A549 (cell line): ENCODE measurements at regions not wholly inside any gene's neighbourhood (a gene's known extent, or its start where the extent isn't known, plus 50 kb on each side); places are given as distances from the start of the nearest gene placed in this dataset.

Source experiments
- CEBPB ChIP-seq, 2 experiments: fragments of >200 bp in 1 of 2; sonication (Bioruptor Twin) in 1 of 2; formaldehyde crosslinking in 1 of 2; IDR thresholded peaks; 2 replicates each; pipeline ENCODE4 v1.6.1; 2012 to 2016
- CTCF ChIP-seq: fragments of >200 bp; sonication (Bioruptor Twin); formaldehyde crosslinking; IDR thresholded peaks from 3 replicates; pipeline ENCODE4 v1.5.1; 2016
- ELK1 ChIP-seq: fragments of 150-350 bp; IDR thresholded peaks from 2 replicates; pipeline ENCODE4 v1.6.1; 2014; ENCODE audit warnings: low read depth, mild to moderate bottlenecking, low read length
- HES2 ChIP-seq: fragments of >200 bp; sonication (Bioruptor Twin); formaldehyde crosslinking; IDR thresholded peaks from 2 replicates; pipeline ENCODE4 v1.6.1; 2016
- POLR2A ChIP-seq: IDR thresholded peaks from 2 replicates; pipeline ENCODE4 v1.6.1; 2012; ENCODE audit warnings: mild to moderate bottlenecking, low read length
- RAD21 ChIP-seq, 2 experiments: fragments of >200 bp in 1 of 2; sonication (Bioruptor Twin) in 1 of 2; formaldehyde crosslinking in 1 of 2; IDR thresholded peaks in 1 of 2; conservative IDR thresholded peaks in 1 of 2; 2 replicates in 1 of 2; 3 replicates in 1 of 2; pipeline ENCODE4 v1.6.1; 2012 to 2018; ENCODE audit warnings: inconsistent platforms in 1 of 2
- REST ChIP-seq: fragments of 200-600 bp; sonication (generic); IDR thresholded peaks from 2 replicates; pipeline ENCODE4 v1.6.1; 2016; ENCODE audit warnings: antibody characterized with exemption, mild to moderate bottlenecking, moderate library complexity
- SMC3 ChIP-seq: fragments of >200 bp; sonication (Bioruptor Twin); formaldehyde crosslinking; IDR thresholded peaks from 3 replicates; pipeline ENCODE4 v1.6.1; 2018; ENCODE audit warnings: inconsistent platforms
- USF2 ChIP-seq: fragments of 450-650 bp; IDR thresholded peaks from 2 replicates; pipeline ENCODE4 v1.6.1; 2014; ENCODE audit warnings: antibody characterized with exemption
- ZSCAN20 ChIP-seq: fragments of 250-450 bp; sonication (Bioruptor Pico); IDR thresholded peaks from 2 replicates; pipeline ENCODE4 v1.8.0; 2022; ENCODE audit warnings: mild to moderate bottlenecking, moderate library complexity

- TF ChIP-seq POLR2A (no peak), CTCF (no peak), CEBPB (IDR thresholded peaks at IDR 0.05) (no peak), ZSCAN20 (no peak), SMC3 (no peak), ELK1 (no peak), REST (no peak), HES2 (no peak), USF2 (no peak), RAD21 (conservative IDR thresholded peaks at IDR 0.05 in 1 of 2, IDR thresholded peaks at IDR 0.05 in 1 of 2) (no peak)
These were observed 171.6 kb upstream of the PIEZO2 start for GRCh38 chr18:11320986-11321385.
